K562 (cell line): ENCODE measurements at regions not wholly inside any gene's neighbourhood (a gene's known extent, or its start where the extent isn't known, plus 50 kb on each side); places are given as distances from the start of the nearest gene placed in this dataset.

Source experiments
- ARID1B ChIP-seq: fragments of 450-650 bp; IDR thresholded peaks from 2 replicates; pipeline ENCODE4 v1.6.1; 2016; ENCODE audit warnings: antibody characterized with exemption, mild to moderate bottlenecking, inconsistent platforms
- CTBP1 ChIP-seq: fragments of 450-650 bp; IDR thresholded peaks from 2 replicates; pipeline ENCODE4 v1.6.1; 2016; ENCODE audit warnings: borderline replicate concordance
- GABPA ChIP-seq: fragments of 200-800 bp; sonication (Bioruptor generic); conservative IDR thresholded peaks from 2 replicates; pipeline ENCODE4 v1.6.1; 2016; ENCODE audit warnings: low read depth, missing genetic modification characterization, missing compliant biosample characterization
- NCOR1 ChIP-seq: fragments of 450-650 bp; IDR thresholded peaks from 2 replicates; pipeline ENCODE4 v1.6.1; 2016; ENCODE audit warnings: mild to moderate bottlenecking, moderate library complexity
- NFXL1 ChIP-seq: fragments of 450-650 bp; formaldehyde crosslinking; IDR thresholded peaks from 2 replicates; pipeline ENCODE4 v1.4.0; 2021; ENCODE audit warnings: mild to moderate bottlenecking
- TF ChIP-seq, protein P1 (sequence below): fragments of 250-450 bp; sonication (Bioruptor Pico); IDR thresholded peaks from 2 replicates; pipeline ENCODE4 v1.5.0; 2021; ENCODE audit warnings: mild to moderate bottlenecking, moderate library complexity
- TF ChIP-seq, protein P2 (sequence below): fragments of 450-650 bp; IDR thresholded peaks from 2 replicates; pipeline ENCODE4 v1.6.1; 2017; ENCODE audit warnings: antibody characterized with exemption, mild to moderate bottlenecking

DNA sequence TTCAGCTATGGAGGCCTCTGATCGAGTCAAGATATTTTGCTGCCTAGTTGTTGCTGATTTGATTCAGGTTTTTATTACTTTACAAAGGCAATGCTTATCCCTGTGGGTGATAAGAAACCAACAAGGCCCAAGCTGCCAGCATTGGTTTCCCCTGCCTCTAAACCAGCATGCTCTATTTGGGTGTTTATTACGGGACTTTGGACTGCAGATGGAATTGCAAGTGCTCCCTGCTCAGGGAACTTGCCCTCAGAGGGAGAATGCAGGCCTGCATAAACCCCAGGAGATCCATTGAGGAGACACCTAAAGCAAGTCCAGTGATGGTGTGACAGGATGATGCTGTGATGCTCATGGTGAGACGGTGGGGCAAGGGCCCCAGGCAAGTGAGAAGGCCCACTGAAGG, 172.1 kb downstream of the VAPA start (continued):
- TF ChIP-seq, protein P1, sequence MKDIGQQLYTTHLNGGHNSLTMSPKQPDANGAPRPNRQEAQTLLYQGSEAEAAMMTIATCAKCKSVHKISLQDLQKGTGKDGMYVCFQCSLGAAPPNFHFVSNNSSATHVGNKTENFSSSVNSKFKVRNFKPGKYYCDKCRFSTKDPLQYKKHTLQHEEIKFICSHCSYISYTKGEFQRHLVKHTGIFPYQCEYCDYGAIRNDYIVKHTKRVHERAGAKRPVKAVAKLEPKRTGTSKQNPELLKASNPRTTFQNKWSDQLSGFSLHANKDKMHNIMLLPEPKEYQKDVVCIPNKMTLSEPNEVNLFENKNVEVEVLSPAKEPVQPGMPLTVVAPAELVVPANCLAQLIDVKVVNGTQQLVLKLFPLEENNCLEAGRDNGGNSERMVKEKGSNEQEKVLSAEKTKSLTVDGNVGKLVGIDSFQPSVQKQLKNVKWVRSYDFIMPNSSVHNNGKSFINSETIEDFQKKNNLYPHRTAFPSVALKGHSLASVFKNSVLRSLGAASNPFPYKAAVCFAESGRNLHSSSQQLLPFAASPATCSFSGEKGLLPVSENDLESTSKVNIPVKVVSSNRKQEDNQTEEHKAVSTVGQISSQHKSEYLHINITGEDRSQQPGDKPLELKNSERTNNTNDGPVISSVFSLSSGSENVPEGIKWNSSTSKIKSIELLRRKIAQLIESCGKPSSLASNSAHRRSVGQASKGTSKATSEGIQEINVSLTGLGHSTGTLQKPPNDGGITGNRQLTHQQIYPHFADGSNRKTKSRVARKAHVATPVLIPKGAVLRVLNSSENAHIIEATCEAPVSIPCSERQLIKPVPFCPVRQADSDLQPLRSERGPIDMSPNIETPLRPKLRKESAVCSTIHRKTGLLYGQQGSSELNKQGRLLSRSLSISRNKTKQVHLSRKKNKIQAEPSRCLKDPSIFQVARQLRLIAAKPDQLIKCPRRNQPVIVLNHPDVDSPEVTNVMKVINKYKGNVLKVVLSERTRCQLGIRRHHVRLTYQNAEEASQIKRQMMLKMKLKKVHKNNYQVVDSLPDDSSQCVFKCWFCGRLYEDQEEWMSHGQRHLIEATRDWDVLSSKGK = no peak
- TF ChIP-seq NFXL1 (CRISPR knock-in tag) = no peak
- TF ChIP-seq, protein P2, sequence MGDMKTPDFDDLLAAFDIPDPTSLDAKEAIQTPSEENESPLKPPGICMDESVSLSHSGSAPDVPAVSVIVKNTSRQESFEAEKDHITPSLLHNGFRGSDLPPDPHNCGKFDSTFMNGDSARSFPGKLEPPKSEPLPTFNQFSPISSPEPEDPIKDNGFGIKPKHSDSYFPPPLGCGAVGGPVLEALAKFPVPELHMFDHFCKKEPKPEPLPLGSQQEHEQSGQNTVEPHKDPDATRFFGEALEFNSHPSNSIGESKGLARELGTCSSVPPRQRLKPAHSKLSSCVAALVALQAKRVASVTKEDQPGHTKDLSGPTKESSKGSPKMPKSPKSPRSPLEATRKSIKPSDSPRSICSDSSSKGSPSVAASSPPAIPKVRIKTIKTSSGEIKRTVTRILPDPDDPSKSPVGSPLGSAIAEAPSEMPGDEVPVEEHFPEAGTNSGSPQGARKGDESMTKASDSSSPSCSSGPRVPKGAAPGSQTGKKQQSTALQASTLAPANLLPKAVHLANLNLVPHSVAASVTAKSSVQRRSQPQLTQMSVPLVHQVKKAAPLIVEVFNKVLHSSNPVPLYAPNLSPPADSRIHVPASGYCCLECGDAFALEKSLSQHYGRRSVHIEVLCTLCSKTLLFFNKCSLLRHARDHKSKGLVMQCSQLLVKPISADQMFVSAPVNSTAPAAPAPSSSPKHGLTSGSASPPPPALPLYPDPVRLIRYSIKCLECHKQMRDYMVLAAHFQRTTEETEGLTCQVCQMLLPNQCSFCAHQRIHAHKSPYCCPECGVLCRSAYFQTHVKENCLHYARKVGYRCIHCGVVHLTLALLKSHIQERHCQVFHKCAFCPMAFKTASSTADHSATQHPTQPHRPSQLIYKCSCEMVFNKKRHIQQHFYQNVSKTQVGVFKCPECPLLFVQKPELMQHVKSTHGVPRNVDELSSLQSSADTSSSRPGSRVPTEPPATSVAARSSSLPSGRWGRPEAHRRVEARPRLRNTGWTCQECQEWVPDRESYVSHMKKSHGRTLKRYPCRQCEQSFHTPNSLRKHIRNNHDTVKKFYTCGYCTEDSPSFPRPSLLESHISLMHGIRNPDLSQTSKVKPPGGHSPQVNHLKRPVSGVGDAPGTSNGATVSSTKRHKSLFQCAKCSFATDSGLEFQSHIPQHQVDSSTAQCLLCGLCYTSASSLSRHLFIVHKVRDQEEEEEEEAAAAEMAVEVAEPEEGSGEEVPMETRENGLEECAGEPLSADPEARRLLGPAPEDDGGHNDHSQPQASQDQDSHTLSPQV = no peak
- no peak for TF ChIP-seq CTBP1
- TF ChIP-seq ARID1B = no peak
- no peak for TF ChIP-seq NCOR1
- no peak for TF ChIP-seq GABPA (tag)
